Thymus (tissue), 11 donors: ENCODE measurements at regions not wholly inside any gene's neighbourhood (a gene's known extent, or its start where the extent isn't known, plus 50 kb on each side); places are given as distances from the start of the nearest gene placed in this dataset.

Source experiments
- DNase-seq, 9 donors: peaks; one replicate each; pipeline ENCODE4 v3.0.0-alpha.2; 2013; ENCODE audit warnings: low spot score in 9 of 9, low read depth in 6 of 9, missing footprints in 1 of 9
- H3K27ac ChIP-seq, 2 donors: one replicate each; pipeline ENCODE4 v1.5.1; 2013; ENCODE audit warnings: control low read depth in 1 of 2, low read depth in 1 of 2, low read length in 1 of 2, mild to moderate bottlenecking in 1 of 2, moderate library complexity in 1 of 2
- H3K27me3 ChIP-seq, 2 donors: one replicate each; pipeline ENCODE4 v1.5.1; 2013; ENCODE audit warnings: low read length in 1 of 2; ENCODE audit not compliant: control insufficient read depth in 2 of 2, insufficient read depth in 1 of 2
- H3K36me3 ChIP-seq, 2 donors: one replicate each; pipeline ENCODE4 v1.5.1; 2013; ENCODE audit warnings: low read length in 1 of 2, mild to moderate bottlenecking in 1 of 2, moderate library complexity in 1 of 2; ENCODE audit not compliant: control insufficient read depth in 2 of 2, insufficient read depth in 2 of 2
- H3K4me1 ChIP-seq, 2 donors: one replicate each; pipeline ENCODE4 v1.5.1; 2013; ENCODE audit warnings: low read length in 2 of 2; ENCODE audit not compliant: control insufficient read depth in 2 of 2, insufficient read depth in 2 of 2
- H3K4me3 ChIP-seq, 2 donors: one replicate each; pipeline ENCODE4 v1.5.1; 2013; ENCODE audit warnings: low read length in 2 of 2, control low read depth in 1 of 2, mild to moderate bottlenecking in 1 of 2
- H3K9me3 ChIP-seq, 2 donors: one replicate each; pipeline ENCODE4 v1.5.1; 2013; ENCODE audit warnings: low read length in 1 of 2, mild to moderate bottlenecking in 1 of 2; ENCODE audit not compliant: control insufficient read depth in 2 of 2, insufficient read depth in 1 of 2
- WGBS: extraction: QIAGEN DNeasy Blood & Tissue Kit; methylation state at CpG from one replicate; pipeline ENCODE4 v1.1.7; 2013; 5-methylcytosine and 5-hydroxymethylcytosine counted together
- donor health status: healthy.

GRCh38 chr17:34527908-34528470 is 51.4 kb upstream of the TMEM132E start:
- WGBS, result 69% methylated on average over 13 of the region's 13 CpGs
- no peaks in the 10 kb centered on the region for H3K9me3 ChIP-seq
- H3K36me3 ChIP-seq, result no peaks in the 10 kb centered on the region
- no peaks in the 10 kb centered on the region for H3K4me1 ChIP-seq
- no peak for DNase-seq
- H3K27me3 ChIP-seq, result peaks cover 0 to 5% of the 10 kb centered on the region in 2 donors
- no peak overlapping the region for H3K4me3 ChIP-seq
- H3K27ac ChIP-seq, result no peak overlapping the region

DNA sequence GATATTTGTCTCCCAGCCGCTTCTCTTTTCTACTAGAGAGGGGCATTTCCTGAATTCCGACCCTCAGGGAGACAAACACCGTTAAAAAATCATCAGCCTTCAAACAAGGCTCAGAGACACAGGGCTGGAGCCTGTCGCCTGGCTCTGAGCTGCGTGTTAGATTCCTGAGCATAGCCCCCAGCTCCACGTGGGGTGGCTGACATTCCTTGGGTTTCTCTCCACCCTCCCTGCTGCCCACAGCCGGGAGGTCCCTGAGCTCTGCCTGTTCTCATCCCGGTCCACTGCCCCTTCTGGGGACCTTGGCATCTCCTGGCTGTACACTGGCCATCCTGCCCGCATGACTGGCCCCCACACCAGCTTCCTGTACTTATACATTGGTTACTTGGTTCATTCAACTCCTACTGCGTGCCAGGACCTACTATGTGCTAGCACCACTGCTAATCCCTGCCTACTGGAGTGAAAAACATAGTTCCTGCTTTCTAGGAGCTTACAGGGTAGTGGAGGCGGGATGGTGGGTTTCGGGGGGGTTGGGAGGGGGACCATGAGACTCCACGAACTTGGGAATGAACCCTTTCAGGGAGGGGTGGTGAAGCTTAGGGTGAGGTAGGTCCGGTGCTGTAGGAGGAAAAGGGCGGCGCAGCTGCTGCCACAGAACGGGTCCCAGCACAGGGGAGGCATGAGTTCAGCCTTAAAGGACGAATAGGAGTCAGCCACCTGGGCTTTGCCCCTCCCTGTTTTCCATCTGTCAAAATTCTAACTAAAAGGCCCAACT is 52.1 kb upstream of the TMEM132E start:
- Histone ChIP-seq H3K4me3 (no peak overlapping the region), H3K27me3 (peaks cover 0 to 5% of the 10 kb centered on the region in 2 donors), H3K4me1 (no peaks in the 10 kb centered on the region), H3K36me3 (no peaks in the 10 kb centered on the region), H3K9me3 (no peaks in the 10 kb centered on the region), H3K27ac (no peak overlapping the region)
- no peak for DNase-seq
- WGBS, result 58% methylated on average over 18 of the region's 18 CpGs

DNA sequence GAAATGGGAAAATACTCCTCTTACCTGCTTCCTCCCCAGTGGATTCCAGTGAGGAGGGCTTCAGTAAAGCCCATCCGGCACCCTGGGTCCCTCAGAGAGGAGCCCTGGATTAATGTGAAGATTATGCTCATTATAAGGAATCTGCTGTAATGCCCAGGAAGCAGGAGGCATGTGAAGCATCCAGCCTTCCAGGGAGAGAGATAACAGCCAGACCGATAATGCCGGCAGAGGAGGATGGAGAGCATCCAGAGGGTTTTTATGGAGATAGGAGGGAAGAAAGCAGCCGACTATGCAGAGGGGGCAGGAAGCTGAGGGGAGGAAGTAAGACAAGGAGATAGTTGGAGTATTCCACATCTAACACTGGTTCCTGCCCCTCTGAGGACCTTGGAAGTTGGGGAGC is 53.7 kb upstream of the TMEM132E start:
- 26% methylated on average over 4 of the region's 4 CpGs for WGBS
- no peak for DNase-seq
- no peaks in the 10 kb centered on the region for H3K9me3 ChIP-seq
- no peaks in the 10 kb centered on the region for H3K36me3 ChIP-seq
- no peak overlapping the region for H3K27ac ChIP-seq
- no peaks in the 10 kb centered on the region for H3K4me1 ChIP-seq
- no peak overlapping the region for H3K4me3 ChIP-seq
- peaks cover 0 to 5% of the 10 kb centered on the region in 2 donors for H3K27me3 ChIP-seq

- H3K36me3 ChIP-seq, result no peaks in the 10 kb centered on the region
- H3K4me3 ChIP-seq, result no peak overlapping the region
- no peaks in the 10 kb centered on the region for H3K4me1 ChIP-seq
- H3K9me3 ChIP-seq, result no peaks in the 10 kb centered on the region
- no peak overlapping the region for H3K27ac ChIP-seq
- no peak for DNase-seq
- 75% methylated on average over 11 of the region's 11 CpGs for WGBS
- H3K27me3 ChIP-seq, result peaks cover 0 to 7% of the 10 kb centered on the region in 2 donors
Measured at GRCh38 chr17:34521955-34522354, 57.4 kb upstream of the TMEM132E start.

- DNase-seq, result peak in 3 of 9 donors; percentile 2 to 8 (median 2)
- Histone ChIP-seq H3K36me3 (no peaks in the 10 kb centered on the region), H3K4me3 (no peak overlapping the region), H3K27ac (no peak overlapping the region), H3K27me3 (peaks cover 0 to 3% of the 10 kb centered on the region in 2 donors), H3K9me3 (no peaks in the 10 kb centered on the region), H3K4me1 (no peaks in the 10 kb centered on the region)
- WGBS, result 36% methylated on average over 6 of the region's 6 CpGs
Measured at GRCh38 chr17:34519282-34519681, 60.1 kb upstream of the TMEM132E start.

DNA sequence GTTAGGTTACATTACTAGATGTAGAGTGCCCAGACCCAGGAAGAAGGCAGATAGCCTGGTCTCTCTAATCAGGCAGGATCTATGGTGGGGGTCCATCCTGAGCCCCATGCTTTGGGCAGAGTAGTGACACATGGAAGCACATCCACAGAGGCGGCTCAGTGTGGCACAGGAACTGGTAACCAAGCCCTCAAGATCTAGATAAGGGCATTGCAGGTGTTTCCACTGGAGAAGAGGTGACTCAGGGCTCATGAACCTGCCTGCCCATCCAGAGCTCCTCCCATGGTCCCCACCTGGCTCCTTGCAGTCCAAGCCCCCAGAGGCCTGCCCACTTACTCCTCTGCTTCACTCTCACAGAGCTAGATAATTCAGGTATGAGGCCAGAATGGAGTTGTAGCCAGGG is 62.0 kb upstream of the TMEM132E start:
- peaks cover 2 to 6% of the 10 kb centered on the region in 2 donors for H3K27me3 ChIP-seq
- no peak overlapping the region for H3K27ac ChIP-seq
- H3K36me3 ChIP-seq, result no peaks in the 10 kb centered on the region
- 33% methylated on average over 1 of the region's 1 CpG for WGBS
- H3K9me3 ChIP-seq, result no peaks in the 10 kb centered on the region
- no peaks in the 10 kb centered on the region for H3K4me1 ChIP-seq
- H3K4me3 ChIP-seq, result no peak overlapping the region
- DNase-seq, result no peak

DNA sequence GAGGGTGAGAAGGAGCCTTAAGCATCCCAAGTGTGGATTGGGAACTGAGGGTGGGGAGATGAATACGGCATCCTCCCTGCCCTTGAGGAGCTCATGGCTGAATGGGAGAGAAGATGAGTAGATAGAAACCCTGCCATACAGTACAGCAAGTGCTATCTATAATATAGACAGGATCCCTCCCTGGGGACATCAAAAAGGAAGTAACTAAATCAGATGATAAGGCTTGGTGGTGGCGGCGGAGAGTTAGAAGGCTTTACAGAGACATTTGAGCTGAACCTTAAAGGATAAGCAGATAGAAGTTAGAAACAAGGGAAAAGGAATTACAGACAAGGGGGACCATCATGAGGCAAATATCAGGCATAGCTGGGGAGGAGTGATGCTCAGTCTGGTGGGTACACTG is 67.5 kb upstream of the TMEM132E start:
- Histone ChIP-seq H3K4me1 (no peaks in the 10 kb centered on the region), H3K27ac (no peak overlapping the region), H3K9me3 (no peaks in the 10 kb centered on the region), H3K4me3 (no peak overlapping the region), H3K36me3 (no peaks in the 10 kb centered on the region), H3K27me3 (peaks cover 2 to 6% of the 10 kb centered on the region in 2 donors)
- DNase-seq, result no peak
- 75% methylated on average over 3 of the region's 3 CpGs for WGBS

GRCh38 chr17:34511265-34511664 is 68.1 kb upstream of the TMEM132E start:
- H3K27me3 ChIP-seq, result peaks cover 2 to 6% of the 10 kb centered on the region in 2 donors
- WGBS, result 92% methylated on average over 3 of the region's 3 CpGs

DNA sequence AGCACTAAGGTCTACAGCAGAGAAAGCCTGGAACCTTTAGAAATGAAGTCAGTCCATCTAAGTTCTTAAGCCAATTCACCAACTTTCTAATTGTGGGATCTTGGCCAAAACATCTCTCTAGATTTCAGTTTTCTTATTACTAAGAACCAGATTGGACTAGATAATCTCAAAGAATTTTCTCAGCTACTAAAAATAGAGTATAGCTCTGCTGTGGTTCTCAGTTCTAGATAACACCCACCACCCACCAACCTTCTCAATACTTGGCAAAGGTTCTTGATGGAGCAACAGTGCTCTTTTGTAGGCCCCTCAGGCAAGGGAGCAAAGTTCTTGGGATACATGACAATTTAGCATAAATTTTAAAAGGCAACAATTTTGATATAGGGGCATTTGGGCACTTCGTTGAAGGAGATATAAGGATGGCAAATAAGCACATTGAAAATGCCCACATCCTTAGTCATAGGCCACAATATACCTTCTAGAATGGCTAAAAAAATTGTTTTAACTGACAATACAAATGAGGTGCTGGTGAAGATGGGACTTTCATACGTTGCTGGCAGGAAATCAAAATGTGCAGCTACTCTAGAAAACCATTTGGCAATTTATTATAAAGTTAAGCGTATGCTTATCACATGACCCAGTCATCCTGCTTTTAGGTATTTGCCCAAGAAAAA is 74.4 kb upstream of the TMEM132E start:
- Histone ChIP-seq H3K27ac (no peak overlapping the region), H3K36me3 (no peaks in the 10 kb centered on the region), H3K27me3 (peaks cover 2 to 3% of the 10 kb centered on the region in 2 donors), H3K9me3 (no peaks in the 10 kb centered on the region), H3K4me3 (no peak overlapping the region), H3K4me1 (no peaks in the 10 kb centered on the region)
- WGBS, result 77% methylated on average over 3 of the region's 3 CpGs
- DNase-seq, result no peak

More at GRCh38 chr17:34511265-34511664, 68.1 kb upstream of the TMEM132E start:
- no peak overlapping the region for H3K27ac ChIP-seq
- H3K4me3 ChIP-seq, result no peak overlapping the region
- H3K4me1 ChIP-seq, result no peaks in the 10 kb centered on the region
- no peaks in the 10 kb centered on the region for H3K36me3 ChIP-seq
- H3K9me3 ChIP-seq, result no peaks in the 10 kb centered on the region
- no peak for DNase-seq
